ENCODE measurements at regions not wholly inside any gene's neighbourhood (a gene's known extent, or its start where the extent isn't known, plus 50 kb on each side); places are given as distances from the start of the nearest gene placed in this dataset.

DNA sequence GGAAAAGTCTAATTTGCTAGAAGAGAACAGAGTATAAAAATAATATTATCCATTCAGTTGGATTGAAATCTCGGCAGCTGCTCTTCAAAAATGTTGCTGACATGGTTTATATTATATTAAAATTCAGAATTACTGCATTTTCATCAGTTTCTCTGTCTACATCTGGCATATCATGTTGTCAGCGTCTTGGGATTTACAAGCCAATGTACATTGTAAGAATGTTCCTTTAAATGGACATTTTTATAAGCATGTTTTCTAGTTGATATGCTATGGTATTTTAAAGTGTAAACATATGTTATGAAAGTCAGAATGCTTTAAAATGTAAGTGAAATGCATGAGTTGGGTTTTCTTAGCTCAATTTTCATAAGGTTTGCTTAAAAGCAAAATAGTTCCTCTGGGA, 528.1 kb upstream of the CDH8 start:
- H3K27ac ChIP-seq: no peak overlapping the region
- no peaks in the 10 kb centered on the region for H3K4me1 ChIP-seq (replicated peaks)
- no peaks in the 10 kb centered on the region for H3K27me3 ChIP-seq (replicated peaks; ENCODE audit: insufficient read depth)
- WGBS: 34% methylated on average over 2 of the region's 2 CpGs
- TF ChIP-seq POLR2A (IDR thresholded peaks at IDR 0.05): no peak
- TF ChIP-seq, protein P1, sequence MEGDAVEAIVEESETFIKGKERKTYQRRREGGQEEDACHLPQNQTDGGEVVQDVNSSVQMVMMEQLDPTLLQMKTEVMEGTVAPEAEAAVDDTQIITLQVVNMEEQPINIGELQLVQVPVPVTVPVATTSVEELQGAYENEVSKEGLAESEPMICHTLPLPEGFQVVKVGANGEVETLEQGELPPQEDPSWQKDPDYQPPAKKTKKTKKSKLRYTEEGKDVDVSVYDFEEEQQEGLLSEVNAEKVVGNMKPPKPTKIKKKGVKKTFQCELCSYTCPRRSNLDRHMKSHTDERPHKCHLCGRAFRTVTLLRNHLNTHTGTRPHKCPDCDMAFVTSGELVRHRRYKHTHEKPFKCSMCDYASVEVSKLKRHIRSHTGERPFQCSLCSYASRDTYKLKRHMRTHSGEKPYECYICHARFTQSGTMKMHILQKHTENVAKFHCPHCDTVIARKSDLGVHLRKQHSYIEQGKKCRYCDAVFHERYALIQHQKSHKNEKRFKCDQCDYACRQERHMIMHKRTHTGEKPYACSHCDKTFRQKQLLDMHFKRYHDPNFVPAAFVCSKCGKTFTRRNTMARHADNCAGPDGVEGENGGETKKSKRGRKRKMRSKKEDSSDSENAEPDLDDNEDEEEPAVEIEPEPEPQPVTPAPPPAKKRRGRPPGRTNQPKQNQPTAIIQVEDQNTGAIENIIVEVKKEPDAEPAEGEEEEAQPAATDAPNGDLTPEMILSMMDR (IDR thresholded peaks at IDR 0.05): no peak
- TF ChIP-seq POLR2AphosphoS5 (IDR thresholded peaks at IDR 0.05): no peak
- H3K36me3 ChIP-seq: no peaks in the 10 kb centered on the region
- intact Hi-C loops (cut with DNase I): no loop called here
- no peaks in the 10 kb centered on the region for H3K9me3 ChIP-seq
- DNase-seq (ENCODE audit: low spot score): no peak
- no peak overlapping the region for H3K4me3 ChIP-seq

DNA sequence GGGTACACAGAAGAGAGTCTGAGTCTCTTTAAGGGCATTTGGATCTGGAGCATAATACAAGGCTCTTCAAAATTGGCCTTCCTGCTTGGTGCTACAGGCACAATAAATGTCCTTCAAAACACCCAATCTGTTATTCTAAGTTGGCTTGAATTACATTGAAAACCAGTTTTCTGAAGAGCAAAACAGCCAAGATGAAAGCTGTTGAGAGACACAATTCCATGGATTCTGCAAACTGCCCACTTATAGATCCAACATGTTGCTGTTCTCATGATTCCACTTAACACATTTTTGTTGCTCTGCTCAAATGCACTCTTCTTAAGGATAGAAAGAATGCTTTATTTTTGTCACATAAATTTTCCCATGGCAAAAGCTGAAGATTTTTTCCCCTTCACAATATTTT, 525.9 kb upstream of the CDH8 start:
- H3K36me3 ChIP-seq: no peaks in the 10 kb centered on the region
- no peak for TF ChIP-seq POLR2AphosphoS5 (IDR thresholded peaks at IDR 0.05)
- TF ChIP-seq, protein P1 (IDR thresholded peaks at IDR 0.05): no peak
- TF ChIP-seq POLR2A (IDR thresholded peaks at IDR 0.05): no peak
- no peaks in the 10 kb centered on the region for H3K9me3 ChIP-seq
- DNase-seq (ENCODE audit: low spot score): no peak
- H3K27me3 ChIP-seq (replicated peaks; ENCODE audit: insufficient read depth): no peaks in the 10 kb centered on the region
- intact Hi-C loops (cut with DNase I): no loop called here
- H3K4me3 ChIP-seq: no peak overlapping the region
- H3K27ac ChIP-seq: no peak overlapping the region
- H3K4me1 ChIP-seq (replicated peaks): no peaks in the 10 kb centered on the region

DNA sequence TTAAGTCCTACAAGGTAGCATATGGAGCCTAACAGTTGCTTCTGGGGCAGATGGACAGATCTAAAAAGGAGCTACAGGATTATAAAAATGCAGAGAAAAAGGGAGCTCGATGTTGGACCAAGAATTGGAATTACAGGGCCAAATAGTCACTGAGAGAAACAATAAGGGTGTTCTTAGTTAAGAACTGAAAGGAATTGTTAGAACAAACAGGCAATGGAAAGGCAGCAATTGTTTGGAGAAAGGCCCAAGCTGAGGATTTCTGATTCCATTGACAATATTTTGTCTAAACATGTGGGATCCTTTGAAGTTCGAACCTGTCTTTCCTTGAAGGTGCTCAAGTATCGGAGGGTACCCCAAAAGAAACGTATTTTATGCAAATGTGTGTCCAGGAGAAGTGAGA, 513.6 kb upstream of the CDH8 start:
- no peak for DNase-seq (ENCODE audit: low spot score)
- intact Hi-C loops (cut with DNase I): no loop called here
- H3K4me3 ChIP-seq: no peak overlapping the region
- H3K27me3 ChIP-seq (replicated peaks; ENCODE audit: insufficient read depth): no peaks in the 10 kb centered on the region
- no peaks in the 10 kb centered on the region for H3K9me3 ChIP-seq
- H3K27ac ChIP-seq: no peak overlapping the region
- H3K36me3 ChIP-seq: no peaks in the 10 kb centered on the region
- 78% methylated on average over 4 of the region's 4 CpGs for WGBS
- TF ChIP-seq, protein P1 (IDR thresholded peaks at IDR 0.05): no peak
- TF ChIP-seq POLR2A (IDR thresholded peaks at IDR 0.05): no peak
- TF ChIP-seq POLR2AphosphoS5 (IDR thresholded peaks at IDR 0.05): no peak
- H3K4me1 ChIP-seq (replicated peaks): no peaks in the 10 kb centered on the region

DNA sequence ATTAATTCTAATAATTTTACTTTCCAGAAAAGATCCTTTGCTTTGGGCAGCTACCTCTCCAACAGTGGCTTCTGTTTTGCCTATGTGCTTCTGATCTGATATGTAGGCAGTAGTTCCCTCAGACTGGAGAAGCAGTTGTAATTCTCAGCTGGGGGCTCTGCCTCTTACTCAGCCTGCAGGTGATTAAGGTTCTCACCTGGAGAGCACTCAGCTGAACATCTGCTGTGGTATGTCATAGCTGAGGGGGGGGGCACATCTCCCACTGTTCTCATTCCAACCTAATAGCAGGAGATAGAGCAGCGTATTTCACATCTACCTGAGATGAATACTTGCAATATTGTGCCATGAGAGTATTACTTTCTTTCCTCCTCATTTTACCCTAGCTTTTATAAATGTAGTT, 511.9 kb upstream of the CDH8 start:
- Histone ChIP-seq H3K9me3 (no peaks in the 10 kb centered on the region), H3K27me3 (replicated peaks; ENCODE audit: insufficient read depth) (no peaks in the 10 kb centered on the region), H3K4me3 (no peak overlapping the region), H3K4me1 (replicated peaks) (no peaks in the 10 kb centered on the region), H3K27ac (no peak overlapping the region), H3K36me3 (no peaks in the 10 kb centered on the region)
- no peak for TF ChIP-seq POLR2A (IDR thresholded peaks at IDR 0.05)
- TF ChIP-seq, protein P1 (IDR thresholded peaks at IDR 0.05): no peak
- no peak for TF ChIP-seq POLR2AphosphoS5 (IDR thresholded peaks at IDR 0.05)
- DNase-seq (ENCODE audit: low spot score): no peak
- intact Hi-C loops (cut with DNase I): no loop called here
- WGBS: 92% methylated on average over 1 of the region's 1 CpG

DNA sequence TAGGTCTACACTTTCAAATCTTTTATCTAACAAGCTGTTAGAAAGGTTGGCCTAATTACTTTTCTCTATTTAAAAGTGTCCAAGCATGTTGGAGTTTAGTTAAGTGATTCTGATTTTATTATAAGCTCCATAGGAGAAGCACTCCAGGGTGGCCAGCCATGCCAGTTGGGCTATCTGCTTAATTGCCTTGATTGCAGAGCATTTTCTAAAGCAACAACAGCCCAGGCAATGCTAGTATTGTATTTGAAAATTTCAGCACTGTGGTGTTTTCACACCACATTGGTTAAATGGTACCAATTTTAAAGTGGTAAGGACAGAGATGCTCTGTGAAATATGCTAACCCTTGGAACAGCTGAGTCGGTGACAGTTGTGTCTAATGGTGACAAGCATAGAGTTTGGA, 510.5 kb upstream of the CDH8 start:
- H3K9me3 ChIP-seq: no peaks in the 10 kb centered on the region
- H3K4me1 ChIP-seq (replicated peaks): no peaks in the 10 kb centered on the region
- DNase-seq (ENCODE audit: low spot score): no peak
- H3K27me3 ChIP-seq (replicated peaks; ENCODE audit: insufficient read depth): no peaks in the 10 kb centered on the region
- intact Hi-C loops (cut with DNase I): no loop called here
- WGBS: 88% methylated on average over 1 of the region's 1 CpG
- H3K4me3 ChIP-seq: no peak overlapping the region
- no peak overlapping the region for H3K27ac ChIP-seq
- TF ChIP-seq, protein P1 (IDR thresholded peaks at IDR 0.05): no peak
- no peaks in the 10 kb centered on the region for H3K36me3 ChIP-seq

All from prostate gland (tissue), 2 donors.